ENCODE measurements at regions not wholly inside any gene's neighbourhood (a gene's known extent, or its start where the extent isn't known, plus 50 kb on each side); places are given as distances from the start of the nearest gene placed in this dataset.

DNA sequence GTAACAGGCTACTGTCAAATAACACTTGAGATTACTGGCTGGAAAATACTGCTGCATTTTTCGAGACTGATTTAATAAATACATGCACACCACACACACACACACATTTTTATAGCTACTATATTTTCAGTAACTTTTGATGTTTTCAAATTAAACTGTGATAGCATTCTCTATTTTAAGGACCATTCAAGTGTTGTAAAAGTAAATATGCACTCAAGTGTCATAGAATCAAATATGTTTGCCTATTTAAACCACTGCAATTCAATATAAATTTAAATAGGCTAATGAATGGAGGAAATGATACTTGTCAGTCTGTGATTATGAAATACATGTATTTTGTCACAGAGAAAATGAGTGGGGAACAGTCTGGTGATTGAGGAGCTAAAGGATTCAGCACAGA, 86.7 kb upstream of the TUBA3C start:
- no peaks in the 10 kb centered on the region for H3K4me1 ChIP-seq (ENCODE audit: control insufficient read depth, insufficient read depth, low read length)
- no peak overlapping the region for H3K9ac ChIP-seq (ENCODE audit: low read length)
- DNase-seq (ENCODE audit: low read depth): no peak

GRCh38 chr13:19267746-19268145, 86.1 kb upstream of the TUBA3C start:
- Histone ChIP-seq H3K9ac (ENCODE audit: low read length) (no peak overlapping the region), H3K27me3 (replicated peaks; ENCODE audit: control insufficient read depth, insufficient read depth, low read length) (no peaks in the 10 kb centered on the region), H3K4me3 (ENCODE audit: low read length) (no peak overlapping the region), H3K36me3 (ENCODE audit: control insufficient read depth, insufficient read depth, low read length, severe bottlenecking) (no peaks in the 10 kb centered on the region), H3K9me3 (ENCODE audit: control insufficient read depth, low read length) (no peaks in the 10 kb centered on the region), H3K4me1 (ENCODE audit: control insufficient read depth, insufficient read depth, low read length) (no peaks in the 10 kb centered on the region)
- no peak for DNase-seq (ENCODE audit: low read depth)

More for the DNA sequence above, 86.7 kb upstream of the TUBA3C start:
- H3K4me3 ChIP-seq (ENCODE audit: low read length): no peak overlapping the region
- no peaks in the 10 kb centered on the region for H3K9me3 ChIP-seq (ENCODE audit: control insufficient read depth, low read length)
- H3K36me3 ChIP-seq (ENCODE audit: control insufficient read depth, insufficient read depth, low read length, severe bottlenecking): no peaks in the 10 kb centered on the region
- H3K27me3 ChIP-seq (replicated peaks; ENCODE audit: control insufficient read depth, insufficient read depth, low read length): no peaks in the 10 kb centered on the region

DNA sequence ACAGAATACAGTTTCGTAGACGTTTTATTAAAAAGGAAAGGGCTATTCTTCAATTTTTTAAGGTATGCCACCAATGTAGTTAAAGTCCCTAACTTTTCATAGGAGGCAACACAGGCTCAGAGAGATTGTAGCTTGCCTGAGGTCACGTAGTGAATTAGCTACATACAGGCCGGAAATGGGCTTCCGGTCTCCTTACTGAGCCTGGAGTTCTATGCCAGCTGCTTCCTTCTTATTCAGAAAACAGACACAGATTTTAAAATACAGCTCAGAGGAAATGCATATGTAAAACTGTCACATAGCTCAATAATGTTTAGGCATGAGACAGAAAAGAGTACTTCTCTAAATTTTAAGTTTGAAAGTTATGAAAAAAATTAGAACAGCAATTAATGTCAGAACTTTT, 85.4 kb upstream of the TUBA3C start:
- no peak for DNase-seq (ENCODE audit: low read depth)
- Histone ChIP-seq H3K9me3 (ENCODE audit: control insufficient read depth, low read length) (no peaks in the 10 kb centered on the region), H3K4me3 (ENCODE audit: low read length) (no peak overlapping the region), H3K4me1 (ENCODE audit: control insufficient read depth, insufficient read depth, low read length) (no peaks in the 10 kb centered on the region), H3K36me3 (ENCODE audit: control insufficient read depth, insufficient read depth, low read length, severe bottlenecking) (no peaks in the 10 kb centered on the region), H3K27me3 (replicated peaks; ENCODE audit: control insufficient read depth, insufficient read depth, low read length) (no peaks in the 10 kb centered on the region), H3K9ac (ENCODE audit: low read length) (no peak overlapping the region)

DNA sequence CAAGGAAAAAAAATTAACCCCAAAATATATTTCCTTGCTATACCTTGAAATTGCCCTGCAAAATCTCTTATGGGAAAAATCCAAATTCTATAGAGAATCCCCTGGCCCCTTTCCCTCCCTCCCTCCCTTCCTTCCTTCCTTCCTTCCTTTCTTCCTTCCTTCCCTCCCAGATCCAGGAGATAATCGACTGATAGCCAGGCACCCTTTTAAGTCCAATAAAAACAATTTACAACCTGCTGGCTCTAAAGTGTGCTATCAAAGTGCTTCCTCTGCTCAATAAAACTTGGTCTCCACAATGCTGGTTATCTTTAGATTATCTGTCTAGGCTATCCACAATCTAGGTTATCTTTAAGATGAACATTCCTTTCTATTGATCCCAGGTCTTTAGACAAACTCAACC, 83.1 kb upstream of the TUBA3C start:
- H3K4me1 ChIP-seq (ENCODE audit: control insufficient read depth, insufficient read depth, low read length): no peaks in the 10 kb centered on the region
- no peaks in the 10 kb centered on the region for H3K9me3 ChIP-seq (ENCODE audit: control insufficient read depth, low read length)
- no peak overlapping the region for H3K4me3 ChIP-seq (ENCODE audit: low read length)
- H3K36me3 ChIP-seq (ENCODE audit: control insufficient read depth, insufficient read depth, low read length, severe bottlenecking): no peaks in the 10 kb centered on the region
- no peaks in the 10 kb centered on the region for H3K27me3 ChIP-seq (replicated peaks; ENCODE audit: control insufficient read depth, insufficient read depth, low read length)
- DNase-seq (ENCODE audit: low read depth): no peak
- no peak overlapping the region for H3K9ac ChIP-seq (ENCODE audit: low read length)

DNA sequence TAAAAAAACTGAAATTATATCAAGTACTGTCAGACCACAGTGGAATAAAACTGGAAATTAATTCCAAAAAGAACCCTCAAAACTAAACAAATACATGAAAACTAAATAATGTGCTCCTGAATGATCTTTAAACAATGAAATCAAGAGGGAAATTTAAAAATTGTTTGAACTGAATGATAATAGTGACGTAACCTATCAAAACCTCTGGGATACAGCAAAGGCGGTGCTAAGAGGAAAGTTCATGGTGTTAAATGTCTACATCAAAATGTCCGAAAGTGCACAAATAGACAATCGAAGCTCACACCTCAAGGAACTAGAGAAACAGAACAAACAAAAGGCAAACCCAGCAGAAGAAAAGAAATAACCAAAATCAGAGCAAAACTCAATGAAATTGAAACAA, 70.8 kb upstream of the TUBA3C start:
- no peak for DNase-seq (ENCODE audit: low read depth)
- H3K4me1 ChIP-seq (ENCODE audit: control insufficient read depth, insufficient read depth, low read length): no peaks in the 10 kb centered on the region
- H3K36me3 ChIP-seq (ENCODE audit: control insufficient read depth, insufficient read depth, low read length, severe bottlenecking): no peaks in the 10 kb centered on the region
- no peaks in the 10 kb centered on the region for H3K27me3 ChIP-seq (replicated peaks; ENCODE audit: control insufficient read depth, insufficient read depth, low read length)
- no peak overlapping the region for H3K9ac ChIP-seq (ENCODE audit: low read length)
- no peak overlapping the region for H3K4me3 ChIP-seq (ENCODE audit: low read length)
- H3K9me3 ChIP-seq (ENCODE audit: control insufficient read depth, low read length): no peaks in the 10 kb centered on the region

GRCh38 chr13:19239114-19239860, 57.7 kb upstream of the TUBA3C start:
- DNase-seq (ENCODE audit: low read depth): no peak
- Histone ChIP-seq H3K4me3 (ENCODE audit: low read length) (no peak overlapping the region), H3K9ac (ENCODE audit: low read length) (no peak overlapping the region), H3K27me3 (replicated peaks; ENCODE audit: control insufficient read depth, insufficient read depth, low read length) (no peaks in the 10 kb centered on the region), H3K4me1 (ENCODE audit: control insufficient read depth, insufficient read depth, low read length) (no peaks in the 10 kb centered on the region), H3K9me3 (ENCODE audit: control insufficient read depth, low read length) (no peaks in the 10 kb centered on the region), H3K36me3 (ENCODE audit: control insufficient read depth, insufficient read depth, low read length, severe bottlenecking) (no peaks in the 10 kb centered on the region)

Measured in adipocyte (in vitro differentiated cells).